ENCODE measurements at regions not wholly inside any gene's neighbourhood (a gene's known extent, or its start where the extent isn't known, plus 50 kb on each side); places are given as distances from the start of the nearest gene placed in this dataset.

- TF ChIP-seq FOXM1 (IDR thresholded peaks at IDR 0.05; ENCODE audit: borderline replicate concordance, low read depth), result no peak
These were observed 146.2 kb upstream of the ZBED5 start for GRCh38 chr11:11004069-11004468.

DNA sequence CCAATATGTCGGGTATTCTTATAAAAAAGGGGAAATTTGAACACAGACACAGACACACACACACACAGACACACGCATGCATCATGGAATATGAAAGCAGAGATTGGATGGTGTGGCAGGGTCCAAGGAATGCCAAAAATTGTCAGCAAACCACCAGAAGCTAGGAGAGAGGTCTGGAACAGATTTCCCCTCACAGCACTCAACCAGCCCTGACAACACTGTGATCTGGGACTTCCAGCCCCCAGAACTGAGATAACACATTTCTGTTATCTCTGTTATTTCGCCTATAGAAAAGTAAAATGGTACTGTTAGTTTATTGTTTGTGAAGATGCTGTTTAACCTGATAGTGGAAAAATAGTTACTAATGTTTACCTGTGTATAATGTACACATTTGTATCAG lies 145.4 kb upstream of the ZBED5 start:
- TF ChIP-seq EP300 (IDR thresholded peaks at IDR 0.05; ENCODE audit: borderline replicate concordance) (no peak), EGR1 (IDR thresholded peaks at IDR 0.05) (no peak), TCF12 (IDR thresholded peaks at IDR 0.05; ENCODE audit: low read depth) (no peak), TEAD4 (IDR thresholded peaks at IDR 0.05) (no peak), REST (IDR thresholded peaks at IDR 0.05; ENCODE audit: low read depth) (no peak), MAX (IDR thresholded peaks at IDR 0.05) (no peak), YY1 (IDR thresholded peaks at IDR 0.05; ENCODE audit: low read depth) (no peak), CEBPB (IDR thresholded peaks at IDR 0.05) (no peak), TAF1 (IDR thresholded peaks at IDR 0.05; ENCODE audit: low read depth) (no peak)
- TF ChIP-seq, protein P1, sequence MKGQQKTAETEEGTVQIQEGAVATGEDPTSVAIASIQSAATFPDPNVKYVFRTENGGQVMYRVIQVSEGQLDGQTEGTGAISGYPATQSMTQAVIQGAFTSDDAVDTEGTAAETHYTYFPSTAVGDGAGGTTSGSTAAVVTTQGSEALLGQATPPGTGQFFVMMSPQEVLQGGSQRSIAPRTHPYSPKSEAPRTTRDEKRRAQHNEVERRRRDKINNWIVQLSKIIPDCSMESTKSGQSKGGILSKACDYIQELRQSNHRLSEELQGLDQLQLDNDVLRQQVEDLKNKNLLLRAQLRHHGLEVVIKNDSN (IDR thresholded peaks at IDR 0.05), result no peak

DNA sequence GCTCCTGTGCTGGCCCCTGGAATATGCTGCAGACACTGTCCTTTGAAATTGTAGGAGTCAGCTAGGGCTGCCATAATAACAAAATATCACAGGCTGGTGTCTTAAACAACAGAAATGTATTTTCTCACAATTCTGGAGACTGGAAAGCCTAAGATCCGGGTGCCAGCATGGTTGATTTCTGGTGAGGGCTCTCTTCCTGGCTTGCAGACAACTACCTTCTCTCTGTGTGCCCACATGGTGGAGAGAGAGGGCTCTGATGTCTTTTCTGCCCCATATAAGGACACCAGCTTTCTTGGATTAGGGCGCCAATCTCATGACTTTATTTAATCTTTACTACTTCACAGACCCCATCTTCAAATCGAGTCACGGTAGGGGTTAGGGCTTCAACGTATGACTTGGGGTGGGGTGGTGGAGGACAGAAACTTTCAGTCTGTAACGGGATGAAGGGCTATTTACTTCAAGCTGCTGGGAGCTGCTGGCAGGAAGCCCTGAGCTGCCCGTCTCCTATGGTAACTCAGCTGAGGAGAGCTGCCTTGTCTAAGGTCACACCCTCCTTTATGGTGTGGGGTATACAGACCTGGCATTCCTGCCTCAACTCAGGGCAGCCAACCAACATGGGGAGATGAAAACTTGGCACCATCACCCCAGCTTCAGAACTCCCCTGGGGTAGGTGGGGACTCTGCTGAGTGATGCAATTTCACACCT lies 142.9 kb upstream of the ZBED5 start:
- TF ChIP-seq FOXM1 (IDR thresholded peaks at IDR 0.05; ENCODE audit: borderline replicate concordance, low read depth) (no peak), NFIC (IDR thresholded peaks at IDR 0.05) (no peak), RAD21 (IDR thresholded peaks at IDR 0.05; ENCODE audit: low read depth) (no peak), REST (IDR thresholded peaks at IDR 0.05; ENCODE audit: low read depth) (no peak), MAX (IDR thresholded peaks at IDR 0.05) (no peak), TCF12 (IDR thresholded peaks at IDR 0.05; ENCODE audit: low read depth) (no peak), TEAD4 (IDR thresholded peaks at IDR 0.05) (no peak)
- TF ChIP-seq, protein P1 (IDR thresholded peaks at IDR 0.05), result no peak

- no peak for TF ChIP-seq TAF1 (IDR thresholded peaks at IDR 0.05; ENCODE audit: low read depth)
- no peak for TF ChIP-seq NFIC (IDR thresholded peaks at IDR 0.05)
- no peak for TF ChIP-seq FOXM1 (IDR thresholded peaks at IDR 0.05; ENCODE audit: borderline replicate concordance, low read depth)
- TF ChIP-seq EP300 (IDR thresholded peaks at IDR 0.05; ENCODE audit: borderline replicate concordance), result no peak
- TF ChIP-seq YY1 (IDR thresholded peaks at IDR 0.05; ENCODE audit: low read depth), result no peak
- no peak for TF ChIP-seq CREB1 (IDR thresholded peaks at IDR 0.05; ENCODE audit: low read depth)
- TF ChIP-seq ZBTB7A (IDR thresholded peaks at IDR 0.05; ENCODE audit: low read depth), result no peak
- no peak for TF ChIP-seq RAD21 (IDR thresholded peaks at IDR 0.05; ENCODE audit: low read depth)
- no peak for TF ChIP-seq EGR1 (IDR thresholded peaks at IDR 0.05)
- no peak for TF ChIP-seq CEBPB (IDR thresholded peaks at IDR 0.05)
- no peak for TF ChIP-seq REST (IDR thresholded peaks at IDR 0.05; ENCODE audit: low read depth)
- no peak for TF ChIP-seq MAX (IDR thresholded peaks at IDR 0.05)
- TF ChIP-seq TCF12 (IDR thresholded peaks at IDR 0.05; ENCODE audit: low read depth), result no peak
- TF ChIP-seq, protein P1 (IDR thresholded peaks at IDR 0.05), result no peak
- TF ChIP-seq TEAD4 (IDR thresholded peaks at IDR 0.05), result no peak
These were observed 140.8 kb upstream of the ZBED5 start for GRCh38 chr11:10998674-10999073.

Measured in Ishikawa (cell line).